ELF-1 (cell line): ENCODE measurements at regions not wholly inside any gene's neighbourhood (a gene's known extent, or its start where the extent isn't known, plus 50 kb on each side); places are given as distances from the start of the nearest gene placed in this dataset.
"Not testable (repeated sequence)": the region's sequence is repeated elsewhere in the genome, so short reads cannot be mapped to it uniquely, and the experiment has no call there.

Experiments
- DNase-seq: peaks from one replicate; pipeline ENCODE4 v3.0.0-alpha.2; 2016; ENCODE audit warnings: low read depth, low spot score

DNA sequence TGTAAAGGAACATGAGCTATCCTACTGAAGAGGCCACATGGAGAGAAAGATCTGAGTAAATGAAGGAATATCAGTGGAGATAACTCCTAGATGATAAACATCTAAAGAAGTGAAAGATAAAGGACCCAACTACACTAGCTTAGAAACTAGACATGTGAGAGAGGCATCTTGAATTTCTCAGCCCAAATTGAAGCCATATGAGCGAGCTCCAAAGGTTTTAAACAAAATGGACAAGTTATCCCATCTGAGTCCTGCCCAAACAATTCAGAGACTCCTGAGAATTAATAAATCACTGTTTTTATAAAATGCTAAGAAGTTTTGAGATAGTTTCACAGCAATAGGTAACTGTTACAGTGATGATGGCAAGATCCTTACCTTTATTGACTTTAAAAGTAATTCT, 438.9 kb downstream of the NAV3 start:
- DNase-seq: no peak

DNA sequence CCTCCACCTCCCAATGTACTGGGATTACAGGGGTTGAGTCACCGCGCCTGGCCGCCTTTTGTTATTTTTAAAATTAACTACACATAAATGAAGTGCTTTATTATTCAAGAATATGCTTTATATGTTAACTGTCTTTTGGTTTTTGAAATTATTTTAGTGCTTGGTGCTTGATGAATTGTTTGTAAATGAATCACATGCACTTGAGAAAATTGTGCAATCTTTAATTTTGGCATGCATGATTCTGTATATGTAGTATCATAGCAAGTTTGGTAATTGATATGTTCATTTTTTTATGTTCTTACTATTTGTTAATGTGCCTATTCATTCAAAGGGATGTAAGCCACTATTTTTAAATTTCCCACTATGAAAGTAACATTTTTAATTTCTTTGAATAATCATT, 440.9 kb downstream of the NAV3 start:
- no peak for DNase-seq

DNA sequence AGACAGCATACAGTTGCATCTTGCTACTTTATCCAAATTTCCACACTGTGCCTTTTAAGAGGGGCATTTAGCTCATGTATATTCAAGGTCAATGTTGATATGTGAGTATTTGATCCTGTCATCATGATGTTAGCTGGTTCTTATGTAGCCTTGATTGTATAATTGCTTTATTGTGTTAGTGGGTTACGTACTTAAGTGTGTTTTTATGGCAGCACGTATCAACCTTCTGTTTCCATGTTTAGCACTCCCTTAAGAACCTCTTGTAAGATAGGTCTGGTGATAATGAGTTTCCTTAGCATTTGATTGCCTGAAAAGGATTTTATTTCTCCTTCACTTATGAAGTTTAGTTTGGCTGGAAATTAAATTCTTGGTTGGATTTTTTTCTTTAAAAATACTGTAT, 445.2 kb downstream of the NAV3 start:
- no peak for DNase-seq

DNA sequence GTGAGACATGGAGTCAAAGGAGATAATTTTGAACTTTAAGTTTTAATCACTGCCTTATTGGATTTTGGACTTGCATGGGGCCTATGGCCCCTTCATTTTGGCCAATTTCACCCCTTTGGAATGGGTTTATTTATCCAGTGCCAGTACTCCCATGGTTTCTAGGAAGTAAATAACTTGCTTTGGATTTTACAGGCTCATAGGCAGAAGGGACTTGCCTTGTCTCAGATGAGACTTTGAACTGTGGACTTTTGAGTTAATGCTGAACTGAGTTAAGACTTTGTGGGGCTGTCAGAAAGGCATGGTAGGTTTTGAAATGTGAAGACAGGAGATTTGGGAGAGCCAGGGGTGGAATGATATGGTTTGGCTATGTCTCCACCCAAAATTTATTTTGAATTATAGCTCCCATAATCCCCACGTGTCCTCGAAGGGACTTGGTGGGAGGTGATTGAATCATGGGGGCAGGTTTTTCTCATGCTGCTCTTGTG, 448.1 kb downstream of the NAV3 start:
- DNase-seq: no peak

DNA sequence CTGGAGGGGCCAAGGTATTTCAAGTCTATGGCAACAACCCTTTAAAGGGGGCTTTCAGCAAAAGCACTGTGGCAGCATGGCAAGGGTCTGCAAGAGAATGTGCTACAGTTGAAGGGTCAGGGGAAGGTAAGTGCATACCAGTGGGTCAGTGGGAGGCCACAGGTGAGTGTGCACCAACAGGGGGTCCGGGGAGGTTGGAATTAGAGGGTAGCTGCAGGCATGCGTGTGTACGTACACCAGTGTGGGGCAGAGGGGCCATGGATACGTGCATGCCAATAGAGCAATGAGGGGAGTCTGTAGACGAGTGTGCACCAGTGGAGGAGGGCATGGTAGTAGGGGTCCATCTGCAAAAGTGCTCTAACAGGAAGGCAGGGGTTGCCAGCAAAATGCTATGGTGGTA, 448.9 kb downstream of the NAV3 start:
- no peak for DNase-seq

DNA sequence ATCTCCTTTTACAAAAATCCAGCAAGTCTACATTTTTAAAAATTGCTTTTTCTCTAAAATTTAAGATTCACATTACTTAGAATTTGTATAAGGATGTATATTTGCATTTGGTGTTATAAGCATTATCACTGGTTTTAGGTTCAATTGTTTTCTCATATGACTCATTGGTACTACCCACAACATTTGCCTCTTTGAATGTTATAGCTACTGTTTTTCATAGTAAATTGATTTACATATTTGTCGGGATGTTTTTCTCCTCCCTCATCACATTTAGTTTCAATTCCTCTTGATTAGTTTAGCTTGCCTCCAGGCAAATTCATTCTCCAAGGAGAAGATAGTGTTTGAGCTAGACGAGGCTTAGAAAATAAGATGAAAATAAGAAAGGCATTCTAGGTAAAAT, 450.4 kb downstream of the NAV3 start:
- not testable (repeated sequence) for DNase-seq

DNA sequence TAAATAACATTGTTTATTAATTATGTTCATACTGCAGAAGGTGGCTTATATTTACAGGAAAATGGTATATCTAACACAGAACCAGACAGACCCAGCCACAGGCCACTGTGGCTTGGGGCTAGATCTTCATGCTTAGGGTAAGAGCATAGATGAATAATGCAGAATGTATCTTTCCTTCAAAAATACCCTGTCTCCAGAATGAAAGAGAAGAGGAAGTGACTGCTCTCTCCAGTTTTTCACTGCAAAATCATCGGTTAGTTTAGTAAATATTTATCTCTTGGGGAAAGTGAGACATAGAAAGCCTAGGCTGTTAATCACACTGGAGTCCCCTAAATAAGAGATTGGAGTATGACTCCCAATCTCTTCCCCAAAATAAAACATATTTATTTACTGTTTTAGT, 453.7 kb downstream of the NAV3 start:
- no peak for DNase-seq

DNA sequence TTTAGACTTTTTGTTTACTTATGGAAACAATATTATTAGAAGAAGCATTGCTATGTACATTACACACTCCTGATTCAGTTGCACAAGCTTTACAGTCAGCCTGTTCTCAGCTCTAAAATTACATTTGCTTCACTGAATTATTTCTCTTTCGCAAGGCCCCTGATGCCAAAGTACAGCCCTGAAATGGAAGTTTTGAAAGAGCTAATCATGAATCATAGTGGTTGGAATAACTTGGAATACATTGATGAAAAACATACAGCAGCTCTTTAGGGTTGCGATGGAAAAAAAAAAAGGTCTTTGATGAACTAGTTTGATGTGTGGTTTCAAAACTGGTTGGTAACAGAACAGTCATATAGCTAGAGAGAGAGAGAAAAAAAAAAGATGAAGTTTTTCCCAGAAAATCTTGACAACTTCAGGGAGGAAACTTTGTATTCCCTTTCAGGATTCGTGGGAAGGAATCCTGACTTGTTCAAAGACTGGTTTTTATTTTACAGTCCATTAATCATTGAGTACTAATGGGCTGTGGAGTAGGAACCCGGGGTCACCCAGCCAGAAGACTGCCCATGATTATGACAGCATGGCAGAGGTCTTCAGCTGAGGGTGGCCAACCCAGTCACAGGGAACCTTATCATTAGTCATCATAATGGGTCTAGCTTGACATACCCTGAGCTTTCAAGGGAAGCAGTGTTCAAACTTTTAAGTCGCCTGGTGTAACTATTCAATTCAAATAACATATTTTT, 460.1 kb downstream of the NAV3 start:
- no peak for DNase-seq

DNA sequence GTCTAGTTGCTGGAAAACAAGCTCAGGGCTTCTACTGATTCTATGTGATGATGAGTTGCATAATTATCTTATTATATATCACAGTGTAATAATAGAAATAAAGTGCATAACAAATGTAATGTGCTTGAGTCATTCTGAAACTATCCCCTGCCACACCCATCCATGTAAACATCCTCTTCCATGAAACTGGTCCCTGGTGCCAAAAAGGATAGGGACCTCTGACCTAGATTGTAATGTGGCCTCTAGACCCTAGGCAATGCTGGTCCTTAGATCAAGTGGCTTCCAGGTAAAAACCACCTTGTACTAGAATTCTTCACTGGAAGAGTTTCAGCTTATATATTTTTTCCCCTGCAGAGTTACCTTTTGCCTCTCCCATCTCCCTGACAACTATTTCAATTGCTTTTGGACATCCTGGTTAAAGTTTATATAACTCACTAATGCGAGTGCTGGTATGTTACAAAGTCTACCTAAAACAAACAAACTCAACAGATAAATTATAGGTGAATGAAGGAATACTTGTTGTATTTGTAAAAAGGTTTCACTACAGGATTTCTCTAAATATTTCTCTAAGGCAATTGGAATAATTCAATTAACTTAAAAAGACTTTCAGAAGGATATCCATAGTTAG, 462.5 kb downstream of the NAV3 start:
- no peak for DNase-seq

DNA sequence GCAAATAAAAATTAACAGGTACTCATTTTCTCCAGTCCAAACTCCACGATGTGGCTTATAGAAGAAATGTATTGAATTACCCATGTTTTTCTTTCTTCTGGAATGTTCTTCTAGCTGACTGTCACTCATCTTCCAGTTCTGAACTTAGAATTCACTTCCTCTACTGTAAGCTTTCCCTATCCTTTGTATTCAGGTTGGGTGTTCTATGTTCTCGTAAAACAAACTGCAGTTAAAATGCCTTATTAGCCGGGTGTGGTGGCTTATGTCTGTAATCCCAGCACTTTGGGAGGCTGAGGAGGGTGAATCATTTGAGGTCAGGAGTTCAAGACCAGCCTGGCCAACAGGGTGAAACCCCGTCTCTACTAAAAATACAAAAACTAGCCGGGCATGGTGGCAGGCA, 470.6 kb downstream of the NAV3 start:
- not testable (repeated sequence) for DNase-seq

DNA sequence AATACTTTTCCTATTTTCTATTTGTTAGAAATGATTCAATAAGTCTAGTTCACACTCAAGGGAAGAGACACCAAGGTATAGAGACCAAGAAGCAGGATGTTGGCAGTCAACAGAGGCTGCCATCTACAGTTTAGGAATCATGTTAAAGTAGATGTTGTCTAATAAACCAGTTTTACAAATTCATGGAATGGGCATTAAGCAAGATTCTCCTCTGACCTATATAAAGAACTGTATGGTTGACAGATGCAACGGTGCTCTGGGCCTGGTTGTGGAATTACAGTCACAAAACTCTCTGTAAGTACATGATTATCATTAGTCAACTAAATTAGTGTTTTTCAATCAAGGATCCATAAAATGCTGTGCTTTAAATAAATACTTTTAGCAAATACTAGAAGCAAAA, 475.1 kb downstream of the NAV3 start:
- DNase-seq: no peak

DNA sequence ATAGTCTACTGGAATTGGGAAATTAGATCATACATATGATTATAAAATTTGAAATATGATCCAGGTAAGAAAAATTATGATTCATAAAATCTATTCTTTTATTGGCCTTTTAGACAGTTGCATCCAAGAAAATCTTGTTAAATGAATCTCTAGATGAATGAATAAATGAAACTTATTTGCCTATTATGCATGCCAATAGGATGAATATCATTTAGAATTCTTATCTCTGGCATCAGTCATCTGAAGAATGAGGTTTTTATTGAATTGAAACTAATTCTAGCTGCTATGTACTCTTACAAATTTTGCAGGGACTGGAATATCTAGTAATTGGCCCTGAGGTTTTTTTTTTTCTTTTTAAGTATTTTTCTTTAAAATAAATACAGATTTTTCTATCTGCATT, 475.5 kb downstream of the NAV3 start:
- no peak for DNase-seq

DNA sequence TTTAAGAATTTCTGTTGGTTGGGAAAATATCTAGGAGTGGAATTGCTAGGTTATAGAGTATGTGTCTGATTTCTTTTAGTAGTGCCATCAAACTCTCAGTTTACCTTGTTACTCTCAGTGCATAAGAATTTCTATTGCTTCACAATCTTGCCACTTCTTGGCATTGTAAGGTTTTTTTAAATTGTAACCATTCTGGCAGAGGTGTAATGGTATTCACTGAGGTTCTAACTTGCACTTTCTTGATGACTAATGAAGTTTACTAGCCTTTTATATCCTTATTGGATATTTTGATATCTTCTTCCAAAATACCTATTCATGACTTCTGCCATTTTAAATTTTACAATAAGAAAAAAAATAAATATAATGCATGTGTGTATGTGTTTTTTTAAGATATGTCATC, 478.0 kb downstream of the NAV3 start:
- DNase-seq: no peak

DNA sequence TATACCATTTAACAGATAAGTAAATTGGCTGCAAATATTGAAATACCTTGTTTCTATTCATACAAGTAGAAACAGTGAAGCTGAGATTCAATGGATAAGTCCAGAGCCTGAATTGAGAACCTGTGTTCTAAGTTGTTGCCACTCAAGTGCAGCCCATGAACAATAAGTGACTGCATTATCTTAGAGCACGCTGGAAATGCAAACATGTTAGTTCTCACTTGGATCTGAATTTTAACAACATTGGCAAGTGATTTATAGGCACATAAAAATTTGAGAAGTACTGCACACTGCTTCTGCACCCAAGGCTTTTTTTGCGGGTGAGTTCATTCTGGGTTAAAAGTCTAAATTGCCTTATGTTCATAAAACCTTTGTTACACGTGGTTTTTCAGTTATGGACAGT, 484.3 kb downstream of the NAV3 start:
- DNase-seq: no peak

DNA sequence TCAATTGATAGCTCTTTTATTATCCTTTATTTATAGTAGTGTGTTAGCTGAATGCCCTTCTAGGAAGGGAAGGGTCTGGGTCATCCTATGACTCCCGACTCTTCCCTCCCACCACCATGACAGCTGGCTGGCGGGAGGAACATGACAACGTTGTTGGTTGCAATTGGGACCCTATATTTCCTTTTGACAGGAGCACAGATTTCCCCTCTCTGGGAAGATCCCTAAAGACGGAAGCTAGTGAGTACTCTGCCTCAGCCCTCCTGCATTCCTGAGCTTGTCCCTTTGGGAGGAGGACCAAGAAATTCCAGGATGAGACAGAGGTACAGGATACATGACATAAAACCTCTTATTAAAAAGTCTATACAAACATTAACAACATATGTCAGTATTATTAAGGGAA, 485.4 kb downstream of the NAV3 start:
- no peak for DNase-seq

DNA sequence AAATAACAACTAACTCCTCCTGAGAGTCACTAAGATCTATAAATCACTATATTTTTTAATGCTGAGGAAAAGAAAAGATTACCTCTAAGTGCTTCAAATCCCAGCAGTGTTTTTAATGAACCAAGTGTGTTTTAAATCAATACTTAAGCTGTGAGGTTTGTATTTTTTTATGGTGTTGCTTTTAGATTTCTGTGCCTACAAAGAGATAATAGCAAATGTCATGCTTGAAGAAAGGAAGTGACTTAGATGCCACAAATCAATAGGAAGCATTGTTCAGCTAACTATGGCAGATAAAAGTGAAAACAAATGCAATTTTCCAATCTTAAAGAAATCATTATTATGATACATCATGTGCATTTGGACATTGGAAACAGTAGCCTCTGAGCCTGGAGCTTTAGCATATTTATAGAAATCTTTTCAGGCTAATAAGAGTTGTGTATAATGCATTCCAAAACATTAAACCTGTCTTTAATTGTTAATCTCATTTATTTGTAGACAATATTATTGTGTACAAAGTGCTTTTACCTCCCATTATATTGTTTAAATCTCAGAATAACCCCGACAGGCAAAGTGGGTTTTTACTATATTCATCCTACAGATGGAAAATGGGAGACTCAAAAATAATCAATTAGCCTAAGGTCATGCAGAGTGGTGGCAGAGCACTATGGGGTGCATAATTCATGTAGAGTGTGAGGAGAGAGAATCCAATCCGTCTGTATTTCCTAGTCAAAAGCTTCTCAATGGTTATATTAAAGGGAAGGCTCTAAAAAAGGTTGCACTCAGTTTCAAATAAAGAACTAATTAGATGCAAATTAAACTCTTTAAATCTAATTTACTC, 486.2 kb downstream of the NAV3 start:
- DNase-seq: no peak

DNA sequence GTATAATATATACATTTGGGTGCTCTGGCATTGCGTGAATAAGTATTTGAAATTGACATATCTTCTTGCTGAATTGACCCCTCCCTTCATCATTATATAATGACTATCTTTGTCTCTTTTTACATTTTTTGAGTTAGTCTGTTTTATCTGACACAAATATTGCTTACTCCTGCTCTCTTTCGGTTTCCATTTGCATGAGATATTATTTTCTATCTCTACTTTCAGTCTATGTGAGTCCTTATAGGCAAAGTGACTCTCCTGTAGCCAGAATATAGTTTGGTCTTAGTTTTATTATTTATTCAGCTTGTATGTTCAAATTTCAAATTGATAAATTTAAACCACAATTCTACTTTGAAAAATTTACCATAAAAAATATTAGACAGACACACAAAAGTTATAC, 491.0 kb downstream of the NAV3 start:
- DNase-seq: no peak

DNA sequence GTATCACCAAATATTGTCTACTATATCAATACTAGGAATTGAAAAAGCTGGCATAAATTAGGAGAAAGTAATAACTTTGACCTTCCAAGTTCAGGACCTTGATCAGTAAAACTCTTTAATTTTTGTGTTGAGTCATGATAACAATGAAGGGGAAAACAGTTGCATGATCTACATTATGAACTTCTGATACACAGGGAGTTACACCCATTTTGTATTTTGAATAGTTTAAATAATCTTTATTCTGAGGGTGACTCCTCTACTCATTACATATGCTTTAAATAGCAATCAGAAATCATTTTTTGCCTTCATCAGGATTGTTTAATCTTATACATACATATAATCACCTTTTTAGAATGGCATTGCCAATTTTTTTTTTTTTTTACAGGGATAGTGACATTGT, 492.5 kb downstream of the NAV3 start:
- DNase-seq: no peak

DNA sequence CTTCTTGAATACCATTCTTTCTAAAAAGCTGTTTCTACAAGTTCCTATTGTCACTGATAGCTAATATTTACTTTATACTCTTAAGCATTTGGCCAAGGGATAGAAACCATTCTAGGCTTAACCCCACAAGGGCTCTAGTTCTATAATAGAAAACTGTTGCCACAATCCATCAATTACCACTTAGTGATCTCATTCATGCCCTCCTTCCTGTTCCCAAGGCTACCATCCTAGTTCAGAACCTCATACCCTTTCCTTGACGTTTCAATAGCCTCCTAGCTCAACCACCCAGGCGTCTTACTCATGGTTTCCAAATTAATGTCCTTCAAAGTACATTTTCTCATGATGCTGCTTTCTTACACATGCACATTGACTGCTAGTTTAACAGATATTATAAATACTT, 493.5 kb downstream of the NAV3 start:
- DNase-seq: no peak

DNA sequence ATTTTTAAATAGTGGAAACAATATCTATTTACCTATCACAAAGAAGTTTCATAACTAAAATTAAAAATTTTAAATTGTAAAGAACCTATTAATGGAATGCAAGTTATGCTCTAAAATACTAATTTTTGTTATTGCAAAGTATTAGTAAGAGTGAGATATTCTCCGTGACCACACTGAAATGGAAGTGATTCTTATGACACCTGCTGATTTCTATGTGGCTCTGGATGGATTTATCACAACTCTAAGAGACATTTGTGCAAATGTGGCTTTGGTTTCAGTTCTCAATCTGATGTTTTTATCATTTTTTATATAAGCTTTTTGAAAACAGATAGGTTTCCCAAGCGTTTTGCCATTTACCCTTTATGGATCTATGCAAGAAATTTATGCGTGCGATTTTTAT, 497.8 kb downstream of the NAV3 start:
- DNase-seq: no peak

DNA sequence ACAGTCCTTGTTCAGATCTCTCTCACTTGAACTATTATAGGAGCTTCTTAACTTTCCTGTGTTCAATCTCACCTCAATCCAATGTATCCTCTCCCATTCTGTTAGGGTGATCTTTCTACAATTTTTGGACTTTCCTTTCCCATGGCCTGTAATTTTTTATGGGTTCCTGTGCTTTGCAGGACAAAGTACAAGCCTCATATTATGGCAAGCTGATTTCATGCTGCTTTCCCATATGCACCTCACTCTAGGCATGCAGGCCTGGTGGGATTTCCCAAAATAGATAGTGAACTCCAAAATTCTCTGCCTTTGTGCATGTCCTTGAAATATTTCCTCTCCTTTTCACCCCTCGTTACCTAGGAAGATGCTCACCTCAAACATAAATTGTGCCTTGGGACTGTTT, 499.4 kb downstream of the NAV3 start:
- DNase-seq: no peak

DNA sequence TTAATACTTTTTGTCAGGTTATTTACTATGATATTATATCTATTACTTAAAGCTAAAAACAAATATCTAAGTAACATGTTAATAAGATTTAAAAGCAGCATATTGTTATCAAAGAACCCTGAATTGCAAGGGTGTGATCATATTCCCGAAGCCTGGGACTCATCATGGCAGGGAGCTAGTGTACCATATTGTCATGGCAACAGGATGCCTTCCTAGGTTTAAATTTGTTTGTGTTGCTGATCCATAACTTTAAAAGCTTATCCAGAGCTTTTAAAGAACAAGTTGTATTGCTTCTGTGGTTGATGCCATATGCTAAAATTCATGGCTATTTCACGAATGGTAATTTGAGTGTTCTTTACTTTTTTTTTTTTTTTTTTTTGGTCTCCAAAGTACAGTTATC, 500.5 kb downstream of the NAV3 start:
- no peak for DNase-seq

DNA sequence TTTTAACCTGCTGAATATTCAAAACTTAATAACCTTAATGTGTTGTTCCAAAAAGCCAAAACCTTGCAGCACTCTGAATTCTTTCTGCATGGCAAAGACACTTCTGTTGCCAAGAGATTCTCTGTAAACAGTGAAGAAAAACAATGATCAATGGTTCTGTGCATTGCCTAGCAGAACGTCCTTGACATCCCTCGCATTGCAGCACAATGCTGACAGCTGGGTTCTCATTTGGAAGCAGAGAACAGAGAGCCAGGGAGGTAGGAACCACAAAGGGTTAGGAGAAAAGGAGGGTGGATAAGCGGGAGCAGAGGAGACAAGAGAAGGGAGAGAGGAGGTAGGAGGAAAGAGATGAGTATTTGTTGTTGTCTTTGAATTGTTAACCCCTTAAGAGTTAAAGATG, 501.1 kb downstream of the NAV3 start:
- DNase-seq: no peak
